IgD-negative memory B cell (primary cell): ENCODE measurements at regions not wholly inside any gene's neighbourhood (a gene's known extent, or its start where the extent isn't known, plus 50 kb on each side); places are given as distances from the start of the nearest gene placed in this dataset.
"Not testable (repeated sequence)": the region's sequence is repeated elsewhere in the genome, so short reads cannot be mapped to it uniquely, and the experiment has no call there.

Experiments
- H3K27ac Mint-ChIP-seq, 3 donors: one replicate each; pipeline ENCODE4 v1.8.0; 2020 to 2022; ENCODE audit warnings: mild to moderate bottlenecking in 3 of 3, mixed read lengths in 3 of 3, moderate library complexity in 1 of 3
- H3K27me3 Mint-ChIP-seq: one replicate; pipeline ENCODE4 v1.8.0; 2021; ENCODE audit warnings: mixed read lengths
- H3K36me3 Mint-ChIP-seq: one replicate; pipeline ENCODE4 v1.8.0; 2020; ENCODE audit warnings: mild to moderate bottlenecking, mixed read lengths
- H3K4me1 Mint-ChIP-seq, 3 donors: one replicate each; pipeline ENCODE4 v1.8.0; 2020 to 2022; ENCODE audit warnings: mixed read lengths in 3 of 3, mild to moderate bottlenecking in 1 of 3
- H3K4me3 Mint-ChIP-seq, 4 donors: one replicate each; pipeline ENCODE4 v1.8.0; 2020 to 2022; ENCODE audit warnings: mild to moderate bottlenecking in 4 of 4, mixed read lengths in 4 of 4, moderate library complexity in 3 of 4
- H3K9me3 Mint-ChIP-seq, 3 donors: one replicate each; pipeline ENCODE4 v1.8.0; 2020 to 2021; ENCODE audit warnings: mixed read lengths in 3 of 3, mild to moderate bottlenecking in 1 of 3

DNA sequence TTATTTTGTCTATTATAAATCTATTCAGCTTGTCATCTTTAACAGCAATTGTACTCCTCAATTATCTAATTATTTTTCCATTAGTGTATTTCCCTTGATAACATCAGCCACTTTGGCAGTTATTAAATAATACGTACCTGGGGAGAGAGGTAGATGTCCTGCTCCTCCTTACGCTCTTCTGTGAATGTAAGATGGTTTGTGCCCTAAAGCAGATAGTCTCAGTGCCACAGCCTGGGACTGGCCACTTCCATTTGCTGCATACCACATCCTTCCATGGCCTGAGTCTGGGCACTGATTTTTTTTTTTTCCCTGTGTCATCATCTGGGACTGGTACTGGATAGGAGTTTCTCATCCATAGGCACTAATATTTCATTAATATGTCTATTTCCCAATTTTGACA, 632.4 kb upstream of the LRRTM4 start:
- no peaks in the 10 kb centered on the region for H3K27me3 Mint-ChIP-seq
- H3K9me3 Mint-ChIP-seq: peaks cover 3 to 6% (median 4%) of the 10 kb centered on the region in 3 donors
- H3K4me3 Mint-ChIP-seq: no peak overlapping the region
- H3K36me3 Mint-ChIP-seq: no peaks in the 10 kb centered on the region
- H3K4me1 Mint-ChIP-seq: peaks cover 0 to 1% (median 0%) of the 10 kb centered on the region in 3 donors
- H3K27ac Mint-ChIP-seq: no peak overlapping the region

DNA sequence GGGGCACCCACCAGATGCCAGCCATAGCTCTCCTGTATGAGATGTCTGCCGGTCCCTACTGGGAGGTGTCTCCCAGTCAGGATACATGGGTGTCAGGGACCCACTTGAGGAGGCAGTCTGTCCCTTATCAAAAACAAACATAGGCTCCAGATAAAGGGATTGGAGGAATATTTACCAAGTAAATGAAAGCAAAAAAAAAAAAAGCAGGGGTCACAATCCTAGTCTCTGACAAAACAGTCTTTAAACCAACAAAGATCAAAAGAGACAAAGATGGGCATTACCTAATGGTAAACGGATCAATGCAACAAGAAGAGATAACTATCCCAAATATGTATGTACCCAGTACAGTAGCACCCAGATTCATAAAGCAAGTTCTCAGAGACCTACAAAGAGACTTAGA, 640.0 kb upstream of the LRRTM4 start:
- Mint-ChIP-seq H3K27ac (no peak overlapping the region), H3K36me3 (no peaks in the 10 kb centered on the region), H3K4me3 (no peak overlapping the region), H3K9me3 (peaks cover 3 to 11% (median 4%) of the 10 kb centered on the region in 3 donors), H3K27me3 (no peaks in the 10 kb centered on the region), H3K4me1 (no peaks in the 10 kb centered on the region)

DNA sequence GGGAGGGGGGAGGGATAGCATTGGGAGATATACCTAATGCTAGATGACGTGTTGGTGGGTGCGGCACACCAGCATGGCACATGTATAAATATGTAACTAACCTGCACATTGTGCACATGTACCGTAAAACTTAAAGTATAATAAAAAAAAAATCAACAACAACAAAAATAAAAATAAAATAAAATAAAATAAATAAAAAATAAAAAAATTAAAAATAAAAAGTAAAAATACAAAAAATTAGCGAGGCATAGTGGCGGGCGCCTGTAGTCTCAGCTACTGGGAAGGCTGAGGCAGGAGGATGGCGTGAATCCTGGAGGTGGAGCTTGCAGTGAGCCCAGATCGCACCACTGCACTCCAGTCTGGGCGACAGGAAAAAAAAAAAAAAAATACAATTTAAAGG, 650.0 kb upstream of the LRRTM4 start:
- not testable (repeated sequence) for H3K9me3 Mint-ChIP-seq, H3K4me3 Mint-ChIP-seq, H3K4me1 Mint-ChIP-seq, H3K27ac Mint-ChIP-seq, H3K36me3 Mint-ChIP-seq, H3K27me3 Mint-ChIP-seq

DNA sequence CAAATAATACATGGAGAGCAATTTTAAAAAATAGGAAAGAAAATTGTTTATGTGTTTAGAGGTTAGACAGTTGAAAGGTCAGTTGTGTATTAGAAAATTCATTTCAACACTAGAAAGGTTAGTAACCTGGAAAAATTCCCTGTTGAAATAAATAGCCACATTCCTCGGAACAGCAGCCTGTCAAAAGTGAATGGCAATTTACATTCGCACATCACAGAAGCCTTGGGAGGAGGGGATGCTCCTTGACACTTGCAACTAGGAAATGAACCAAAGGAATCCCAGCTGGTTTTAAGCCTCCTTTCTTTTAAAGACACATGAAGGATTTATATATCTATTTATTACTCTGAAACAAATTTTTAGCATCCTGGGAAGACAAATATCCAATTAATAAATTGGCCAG, 653.5 kb upstream of the LRRTM4 start:
- H3K27ac Mint-ChIP-seq: no peak overlapping the region
- no peak overlapping the region for H3K4me3 Mint-ChIP-seq
- H3K4me1 Mint-ChIP-seq: no peaks in the 10 kb centered on the region
- H3K27me3 Mint-ChIP-seq: no peaks in the 10 kb centered on the region
- no peaks in the 10 kb centered on the region for H3K36me3 Mint-ChIP-seq
- peaks cover 0 to 5% (median 4%) of the 10 kb centered on the region in 3 donors for H3K9me3 Mint-ChIP-seq

DNA sequence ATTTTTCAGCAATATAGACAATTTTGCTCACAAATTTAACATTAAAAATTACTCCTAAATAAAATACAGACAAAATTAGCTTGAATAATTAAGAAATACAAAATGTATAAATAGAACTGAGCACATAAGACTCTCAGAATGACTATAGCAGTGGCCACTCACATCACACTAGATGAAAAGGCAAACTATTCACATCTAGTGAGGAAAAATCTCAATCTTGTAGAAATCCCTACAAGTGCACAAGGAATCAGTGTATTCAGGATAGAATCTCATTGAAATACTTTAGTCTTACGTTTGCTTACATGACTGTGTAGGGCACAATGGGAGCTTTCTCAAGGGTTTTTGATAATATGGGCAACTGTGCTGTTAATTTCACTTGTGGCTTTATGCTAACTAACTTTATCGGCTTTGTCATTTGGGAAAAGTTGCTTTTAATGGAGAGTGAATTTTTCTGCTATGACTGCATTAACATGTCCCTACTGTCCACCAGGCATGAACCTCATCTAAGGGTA, 678.9 kb upstream of the LRRTM4 start:
- no peak overlapping the region for H3K4me3 Mint-ChIP-seq

DNA sequence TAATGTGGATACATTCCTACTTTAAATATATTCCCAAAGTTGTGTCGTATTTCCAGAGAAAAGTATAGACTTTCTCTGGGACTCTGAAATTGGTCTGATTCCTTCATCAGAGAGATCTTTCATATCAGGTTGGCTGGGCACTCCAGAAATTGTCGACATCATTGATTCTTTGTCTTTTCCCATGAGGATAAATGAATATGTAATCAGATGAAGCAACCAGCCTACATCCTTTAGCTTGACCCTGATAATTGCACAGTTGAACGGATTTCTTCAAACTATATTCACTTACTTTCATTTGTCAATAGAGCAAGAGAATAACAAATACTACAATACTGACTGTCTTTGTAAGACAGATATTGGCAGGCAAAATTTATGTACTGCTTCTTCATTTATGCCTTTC, 680.2 kb upstream of the LRRTM4 start:
- H3K9me3 Mint-ChIP-seq: peaks cover 4 to 13% (median 10%) of the 10 kb centered on the region in 3 donors
- H3K36me3 Mint-ChIP-seq: no peaks in the 10 kb centered on the region
- no peak overlapping the region for H3K27ac Mint-ChIP-seq
- H3K4me3 Mint-ChIP-seq: no peak overlapping the region
- H3K27me3 Mint-ChIP-seq: no peaks in the 10 kb centered on the region
- no peaks in the 10 kb centered on the region for H3K4me1 Mint-ChIP-seq

More for the DNA sequence above, 678.9 kb upstream of the LRRTM4 start:
- Mint-ChIP-seq H3K27ac (no peak overlapping the region), H3K36me3 (no peaks in the 10 kb centered on the region), H3K4me1 (no peaks in the 10 kb centered on the region), H3K27me3 (no peaks in the 10 kb centered on the region), H3K9me3 (peaks cover 2 to 5% (median 3%) of the 10 kb centered on the region in 3 donors)

DNA sequence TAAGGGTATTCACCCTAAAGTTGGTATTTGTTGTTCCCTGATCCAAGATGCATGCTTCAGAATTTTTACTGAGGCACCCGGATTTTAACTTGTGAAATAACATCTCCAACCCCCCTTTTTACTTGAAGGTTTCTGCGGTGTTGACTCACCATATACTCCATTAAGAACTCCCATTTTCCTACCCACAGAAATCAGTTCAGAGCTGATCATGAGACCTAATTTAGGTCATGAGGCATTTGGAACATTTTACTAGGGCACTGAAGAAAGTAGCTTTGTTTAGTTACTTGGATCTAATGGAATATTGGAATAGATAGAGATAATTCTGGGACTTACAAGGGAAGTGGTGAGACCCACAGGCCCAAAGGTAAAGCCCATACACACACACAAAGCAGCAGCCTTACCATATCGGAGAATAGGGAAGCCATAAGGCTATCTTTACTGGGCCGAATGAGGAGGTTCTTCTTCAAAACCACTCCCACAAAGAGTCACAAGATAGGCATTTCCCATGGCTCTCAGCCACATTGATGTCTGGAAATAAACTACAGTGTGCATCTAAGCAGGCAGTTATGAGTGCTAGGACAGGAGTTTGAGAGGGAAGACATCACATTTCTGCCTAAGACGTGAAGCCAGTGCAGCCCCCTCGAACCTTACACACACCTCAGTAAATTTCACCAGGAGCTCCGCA, 681.0 kb upstream of the LRRTM4 start:
- Mint-ChIP-seq H3K9me3 (peaks cover 4 to 13% (median 10%) of the 10 kb centered on the region in 3 donors), H3K4me1 (no peaks in the 10 kb centered on the region), H3K36me3 (no peaks in the 10 kb centered on the region), H3K27me3 (no peaks in the 10 kb centered on the region), H3K27ac (no peak overlapping the region), H3K4me3 (no peak overlapping the region)

DNA sequence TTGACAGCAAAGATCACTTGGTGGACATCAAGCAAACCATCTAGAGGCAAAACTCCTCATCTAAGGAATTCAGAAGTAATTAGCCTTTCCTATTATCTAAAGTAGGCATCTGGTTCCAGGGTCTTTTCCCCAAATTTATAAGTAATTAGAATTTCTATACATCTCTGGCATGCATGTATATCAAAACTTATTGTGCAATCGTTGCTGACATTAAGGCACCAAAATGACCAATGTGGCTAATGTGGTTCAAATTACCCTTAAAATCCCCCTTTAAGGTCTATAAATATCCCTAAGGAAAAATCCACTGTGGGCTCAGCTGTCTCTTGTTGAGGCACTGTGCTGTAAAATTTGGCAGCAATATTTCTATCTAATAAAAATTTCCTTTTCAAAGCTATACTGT, 695.9 kb upstream of the LRRTM4 start:
- Mint-ChIP-seq H3K9me3 (peaks cover 0 to 18% (median 4%) of the 10 kb centered on the region in 3 donors), H3K27ac (no peak overlapping the region), H3K4me1 (peaks cover 0 to 1% (median 0%) of the 10 kb centered on the region in 3 donors), H3K36me3 (peaks cover 3% of the 10 kb centered on the region), H3K4me3 (no peak overlapping the region), H3K27me3 (no peaks in the 10 kb centered on the region)

DNA sequence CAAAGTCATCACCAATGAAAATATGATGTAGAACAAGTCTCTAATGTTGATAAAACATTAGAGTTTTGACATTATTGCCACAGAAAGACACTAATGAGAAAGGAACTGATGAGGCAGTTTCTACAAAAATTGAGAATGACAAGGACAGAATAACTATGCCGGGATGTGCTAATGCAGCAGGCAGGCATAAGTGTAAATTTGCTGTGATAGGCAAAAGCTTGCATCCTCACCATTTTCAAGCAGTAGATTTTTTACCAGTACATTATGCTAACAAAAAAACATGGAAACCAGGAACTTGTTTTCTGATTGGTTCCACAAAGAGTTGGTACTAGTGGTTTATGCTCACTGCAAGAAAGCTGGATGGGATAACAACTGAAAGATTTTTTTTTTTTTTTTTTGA, 715.5 kb upstream of the LRRTM4 start:
- H3K27me3 Mint-ChIP-seq: no peaks in the 10 kb centered on the region
- H3K27ac Mint-ChIP-seq: no peak overlapping the region
- no peaks in the 10 kb centered on the region for H3K4me1 Mint-ChIP-seq
- peaks cover 0 to 11% (median 1%) of the 10 kb centered on the region in 3 donors for H3K9me3 Mint-ChIP-seq
- no peak overlapping the region for H3K4me3 Mint-ChIP-seq
- no peaks in the 10 kb centered on the region for H3K36me3 Mint-ChIP-seq

DNA sequence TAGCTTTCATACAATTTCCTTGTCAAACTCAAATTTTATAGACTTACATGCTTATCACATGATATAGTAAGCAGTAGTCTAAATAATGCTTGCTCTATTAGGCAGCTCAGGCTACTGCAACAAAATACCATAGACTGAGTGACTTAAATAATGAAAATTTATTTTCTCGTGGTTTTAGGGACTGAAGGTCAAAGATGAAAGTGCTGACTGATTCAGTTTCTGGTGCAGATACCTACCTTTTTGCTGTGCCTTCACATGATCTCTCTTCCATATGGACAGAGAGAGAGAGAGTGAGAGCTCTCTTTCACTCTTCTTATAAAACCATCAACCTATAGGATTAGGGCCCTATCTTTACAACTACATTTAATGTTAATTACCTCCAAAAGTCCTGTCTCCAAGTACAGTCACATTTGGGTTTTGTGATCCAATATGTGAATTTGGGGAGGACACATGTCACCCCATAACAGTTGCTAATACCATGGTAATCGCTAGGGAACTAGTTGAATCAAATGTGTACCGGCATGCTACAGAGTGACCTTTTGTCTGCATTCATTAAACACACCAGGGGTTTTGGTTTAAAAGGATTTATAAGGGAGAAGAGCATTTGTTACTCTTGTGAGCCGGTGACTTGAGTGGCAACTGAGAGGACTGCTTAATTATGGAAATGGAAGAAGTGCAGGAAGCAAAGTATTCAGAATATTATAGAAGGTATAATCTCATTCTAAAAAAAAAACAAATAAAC, 723.4 kb upstream of the LRRTM4 start:
- Mint-ChIP-seq H3K36me3 (no peaks in the 10 kb centered on the region), H3K27me3 (no peaks in the 10 kb centered on the region), H3K9me3 (peaks cover 5 to 13% (median 6%) of the 10 kb centered on the region in 3 donors), H3K4me3 (no peak overlapping the region), H3K4me1 (no peaks in the 10 kb centered on the region), H3K27ac (no peak overlapping the region)

DNA sequence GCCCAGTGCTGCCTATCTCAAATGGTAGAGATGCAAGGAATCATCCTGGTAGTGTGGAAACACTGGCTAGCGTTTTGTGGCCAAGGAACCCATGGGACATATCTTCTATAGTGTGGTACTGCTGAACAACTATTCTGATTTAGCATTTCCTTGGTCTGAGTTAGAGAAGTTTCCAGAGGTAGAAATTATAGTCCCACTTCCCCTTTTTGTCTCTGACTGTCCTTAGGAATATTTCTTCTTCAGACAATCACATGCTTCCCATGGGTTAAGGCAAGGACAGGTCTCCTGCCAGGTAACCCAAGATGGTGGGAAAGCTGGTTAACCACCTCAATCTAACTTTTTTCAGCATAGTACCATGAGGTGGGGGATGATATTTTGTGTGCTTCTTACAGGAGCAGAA, 729.5 kb upstream of the LRRTM4 start:
- H3K9me3 Mint-ChIP-seq: peaks cover 2 to 16% (median 9%) of the 10 kb centered on the region in 3 donors
- H3K4me1 Mint-ChIP-seq: no peaks in the 10 kb centered on the region
- no peaks in the 10 kb centered on the region for H3K27me3 Mint-ChIP-seq
- no peak overlapping the region for H3K27ac Mint-ChIP-seq
- no peaks in the 10 kb centered on the region for H3K36me3 Mint-ChIP-seq
- no peak overlapping the region for H3K4me3 Mint-ChIP-seq

DNA sequence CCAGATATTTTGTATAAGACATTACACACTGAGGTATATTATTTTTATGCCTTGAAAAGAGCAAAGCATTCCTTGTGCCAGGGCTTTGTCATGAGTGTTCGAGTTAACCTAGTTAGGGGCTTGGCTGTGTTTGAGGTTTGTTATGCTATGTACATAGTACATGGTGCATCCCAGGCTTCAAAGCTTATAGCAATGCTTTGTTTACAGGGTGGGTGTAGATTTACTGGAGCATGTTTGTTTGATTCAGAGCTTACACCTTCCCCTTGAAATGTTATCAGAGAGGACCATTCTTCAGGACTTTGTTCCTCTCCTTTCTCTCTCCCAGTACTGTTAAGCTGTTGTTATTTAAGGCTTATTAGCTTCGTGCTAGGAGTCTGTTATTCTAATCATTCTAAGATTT, 738.7 kb upstream of the LRRTM4 start:
- Mint-ChIP-seq H3K27ac (no peak overlapping the region), H3K4me3 (no peak overlapping the region), H3K4me1 (no peaks in the 10 kb centered on the region)

DNA sequence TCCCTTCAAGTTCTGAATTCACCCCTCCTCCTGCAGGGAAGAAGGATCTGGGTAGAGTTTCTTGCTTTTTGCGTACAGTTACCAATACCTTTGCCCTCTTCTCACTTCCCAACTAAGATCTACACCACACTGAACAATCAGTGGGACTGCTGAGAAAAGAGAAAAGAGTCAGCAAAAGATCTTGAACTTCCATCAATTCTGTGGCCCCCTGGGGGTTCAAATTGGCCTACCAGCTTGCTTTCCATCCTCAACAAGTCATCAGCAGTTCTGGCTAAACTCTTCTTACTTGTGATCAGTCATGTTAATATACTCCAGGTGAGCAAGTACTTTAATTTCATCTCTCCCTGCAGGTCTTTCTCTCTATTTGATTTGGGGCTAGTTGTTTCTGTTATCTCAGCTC, 739.3 kb upstream of the LRRTM4 start:
- no peak overlapping the region for H3K4me3 Mint-ChIP-seq
- no peak overlapping the region for H3K27ac Mint-ChIP-seq
- no peaks in the 10 kb centered on the region for H3K4me1 Mint-ChIP-seq
- H3K9me3 Mint-ChIP-seq: peaks cover 3 to 6% (median 5%) of the 10 kb centered on the region in 3 donors
- H3K27me3 Mint-ChIP-seq: no peaks in the 10 kb centered on the region
- no peaks in the 10 kb centered on the region for H3K36me3 Mint-ChIP-seq

More for the DNA sequence above, 738.7 kb upstream of the LRRTM4 start:
- H3K9me3 Mint-ChIP-seq: peaks cover 3 to 6% (median 5%) of the 10 kb centered on the region in 3 donors
- H3K27me3 Mint-ChIP-seq: no peaks in the 10 kb centered on the region
- H3K36me3 Mint-ChIP-seq: no peaks in the 10 kb centered on the region

DNA sequence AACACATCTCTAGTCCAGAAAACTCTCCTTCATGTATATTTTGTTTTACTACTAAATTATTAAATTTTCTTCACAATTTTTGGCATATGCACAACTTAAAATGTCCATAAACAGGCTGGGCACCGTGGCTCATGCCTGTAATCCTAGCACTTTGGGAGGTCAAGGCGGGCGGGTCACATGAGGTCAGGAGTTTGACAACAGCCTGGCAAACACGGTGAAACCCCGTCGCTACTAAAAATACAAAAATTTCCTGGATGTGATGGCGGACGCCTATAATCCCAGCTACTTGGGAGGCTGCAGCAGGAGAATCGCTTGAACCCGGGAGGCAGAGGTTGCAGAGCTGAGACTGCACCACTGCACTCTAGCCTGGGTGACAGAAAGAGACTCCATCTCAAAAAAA, 739.9 kb upstream of the LRRTM4 start:
- not testable (repeated sequence) for H3K4me3 Mint-ChIP-seq, H3K9me3 Mint-ChIP-seq, H3K36me3 Mint-ChIP-seq, H3K4me1 Mint-ChIP-seq, H3K27me3 Mint-ChIP-seq, H3K27ac Mint-ChIP-seq

DNA sequence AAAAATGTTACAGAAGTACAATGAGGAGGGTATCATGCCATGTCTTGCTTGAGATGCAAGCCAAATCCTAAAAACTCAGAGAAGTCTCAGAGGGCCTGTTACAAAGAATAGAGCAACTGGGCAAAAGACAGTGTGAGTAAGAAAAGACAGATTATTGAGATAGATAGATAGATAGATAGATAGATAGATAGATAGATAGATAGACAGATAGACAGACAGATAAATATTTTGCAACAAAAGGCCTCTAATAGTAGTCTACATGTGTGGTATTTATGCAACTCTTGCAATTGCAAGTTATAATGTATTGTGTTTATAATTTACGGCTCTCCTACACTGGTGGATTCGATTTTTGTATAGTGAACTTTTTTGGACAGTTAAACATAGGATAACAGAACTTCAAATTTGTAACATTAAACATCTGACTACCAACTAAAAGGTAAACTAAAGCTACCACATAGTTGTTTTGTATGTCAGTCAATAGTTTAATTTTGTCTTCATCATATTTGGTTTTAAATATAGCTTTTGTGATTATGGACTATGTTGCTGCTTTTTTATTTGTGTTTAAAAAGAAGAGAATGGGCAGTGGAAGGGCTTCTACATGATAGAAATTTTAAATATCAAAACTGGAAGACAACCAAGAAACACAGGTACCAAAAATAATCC, 740.7 kb upstream of the LRRTM4 start:
- no peaks in the 10 kb centered on the region for H3K36me3 Mint-ChIP-seq
- H3K9me3 Mint-ChIP-seq: peaks cover 3 to 6% (median 5%) of the 10 kb centered on the region in 3 donors
- H3K27ac Mint-ChIP-seq: no peak overlapping the region
- H3K4me1 Mint-ChIP-seq: no peaks in the 10 kb centered on the region
- no peaks in the 10 kb centered on the region for H3K27me3 Mint-ChIP-seq
- H3K4me3 Mint-ChIP-seq: no peak overlapping the region
